GM23338 (cell line): ENCODE measurements at regions not wholly inside any gene's neighbourhood (a gene's known extent, or its start where the extent isn't known, plus 50 kb on each side); places are given as distances from the start of the nearest gene placed in this dataset.

Experiments
- ATAC-seq: fragments of 200-7000 bp; cut with Tn5 transposase; 3 replicates; pipeline ENCODE4 v1.9.1; 2020
- DNase-seq: peaks from one replicate; pipeline ENCODE4 v3.0.0-alpha.2; 2015; ENCODE audit warnings: low spot score
- H2AFZ ChIP-seq: fragments of 200-600 bp; sonication (generic); 2 replicates; pipeline ENCODE4 v1.8.0; 2016; ENCODE audit warnings: antibody characterized with exemption, mild to moderate bottlenecking, moderate library complexity
- H3F3A ChIP-seq: fragments of 200-600 bp; sonication (generic); replicated peaks from 2 replicates; pipeline ENCODE4 v1.8.0; 2017; ENCODE audit warnings: antibody characterized with exemption, mixed run types, low read depth
- H3K27ac ChIP-seq: fragments of 200-600 bp; sonication (generic); 2 replicates; pipeline ENCODE4 v1.6.1; 2016; ENCODE audit warnings: low read depth
- H3K27me3 ChIP-seq: fragments of 200-600 bp; sonication (generic); 2 replicates; pipeline ENCODE4 v1.8.0; 2016; ENCODE audit warnings: mild to moderate bottlenecking, mixed run types, moderate library complexity; ENCODE audit not compliant: insufficient read depth
- H3K36me3 ChIP-seq: fragments of 200-600 bp; sonication (generic); 2 replicates; pipeline ENCODE4 v1.8.0; 2016; ENCODE audit warnings: mild to moderate bottlenecking; ENCODE audit not compliant: insufficient read depth
- H3K4me1 ChIP-seq: fragments of 200-600 bp; sonication (generic); 2 replicates; pipeline ENCODE4 v1.8.0; 2016; ENCODE audit warnings: mild to moderate bottlenecking, moderate library complexity; ENCODE audit not compliant: insufficient read depth
- H3K4me2 ChIP-seq: fragments of 200-600 bp; sonication (generic); 2 replicates; pipeline ENCODE4 v1.7.1; 2017; ENCODE audit warnings: mixed run types
- H3K4me3 ChIP-seq: fragments of 200-600 bp; sonication (generic); 2 replicates; pipeline ENCODE4 v1.6.1; 2016; ENCODE audit warnings: mixed run types
- H3K79me2 ChIP-seq: fragments of 200-600 bp; sonication (generic); replicated peaks from 2 replicates; pipeline ENCODE4 v1.8.0; 2017; ENCODE audit warnings: mild to moderate bottlenecking; ENCODE audit not compliant: insufficient read depth
- H3K9me2 ChIP-seq: fragments of 200-600 bp; sonication (generic); 2 replicates; pipeline ENCODE4 v1.8.0; 2017; ENCODE audit not compliant: insufficient read depth
- H4K20me1 ChIP-seq: fragments of 200-600 bp; sonication (generic); replicated peaks from 2 replicates; pipeline ENCODE4 v1.8.0; 2017; ENCODE audit warnings: mild to moderate bottlenecking; ENCODE audit not compliant: insufficient read depth
- H3K27ac Mint-ChIP-seq: 2 replicates; pipeline ENCODE4 v1.8.0; 2020; ENCODE audit warnings: inconsistent platforms, mild to moderate bottlenecking, moderate library complexity, mixed read lengths
- H3K27me3 Mint-ChIP-seq: 3 replicates; pipeline ENCODE4 v1.8.0; 2022; ENCODE audit warnings: low read depth, mild to moderate bottlenecking, moderate library complexity, mixed read lengths, inconsistent platforms; ENCODE audit not compliant: insufficient read depth, poor library complexity
- H3K36me3 Mint-ChIP-seq: 3 replicates; pipeline ENCODE4 v1.8.0; 2021; ENCODE audit warnings: low read depth, mild to moderate bottlenecking, inconsistent platforms, moderate library complexity, mixed read lengths
- H3K4me1 Mint-ChIP-seq: 3 replicates; pipeline ENCODE4 v1.8.0; 2020; ENCODE audit warnings: mild to moderate bottlenecking, inconsistent platforms, mixed read lengths
- H3K4me3 Mint-ChIP-seq: 3 replicates; pipeline ENCODE4 v1.8.0; 2021; ENCODE audit warnings: moderate library complexity, mild to moderate bottlenecking, inconsistent platforms, mixed read lengths
- H3K9me3 Mint-ChIP-seq: 3 replicates; pipeline ENCODE4 v1.8.0; 2020; ENCODE audit warnings: moderate library complexity, mild to moderate bottlenecking, inconsistent platforms, mixed read lengths
- CREB1 ChIP-seq: fragments of 250-450 bp; sonication (Bioruptor Pico); IDR thresholded peaks from 2 replicates; pipeline ENCODE4 v1.5.0; 2020; ENCODE audit warnings: low read depth, mild to moderate bottlenecking, moderate library complexity
- EZH2 ChIP-seq: fragments of 200-600 bp; sonication (generic); IDR thresholded peaks from one replicate; pipeline ENCODE4 v1.8.0; 2017; ENCODE audit warnings: antibody characterized with exemption, mild to moderate bottlenecking, low read depth; ENCODE audit not compliant: unreplicated experiment
- EZH2phosphoT487 ChIP-seq: fragments of 200-600 bp; sonication (generic); IDR thresholded peaks from one replicate; pipeline ENCODE4 v1.8.1; 2018; ENCODE audit warnings: antibody characterized with exemption; ENCODE audit not compliant: unreplicated experiment
- JUNB ChIP-seq: IDR thresholded peaks from one replicate; pipeline ENCODE4 v1.6.1; 2016; ENCODE audit warnings: antibody characterized with exemption; ENCODE audit not compliant: unreplicated experiment
- NANOG ChIP-seq: IDR thresholded peaks from 2 replicates; pipeline ENCODE4 v1.6.1; 2016; ENCODE audit warnings: antibody characterized with exemption, borderline replicate concordance
- POLR2AphosphoS5 ChIP-seq: IDR thresholded peaks from 2 replicates; pipeline ENCODE4 v1.6.1; 2016; ENCODE audit warnings: antibody characterized with exemption, low read depth
- REST ChIP-seq: IDR thresholded peaks from one replicate; pipeline ENCODE4 v1.6.1; 2018; ENCODE audit warnings: antibody characterized with exemption; ENCODE audit not compliant: unreplicated experiment
- STAT1 ChIP-seq: IDR thresholded peaks from one replicate; pipeline ENCODE4 v1.6.1; 2016; ENCODE audit warnings: antibody characterized with exemption; ENCODE audit not compliant: unreplicated experiment
- ZNF114 ChIP-seq: fragments of 250-450 bp; sonication (Bioruptor Pico); IDR thresholded peaks from 2 replicates; pipeline ENCODE4 v1.5.0; 2020; ENCODE audit warnings: mild to moderate bottlenecking, moderate library complexity
- TF ChIP-seq, protein P1 (sequence below): fragments of 250-450 bp; sonication (Bioruptor Pico); IDR thresholded peaks from 2 replicates; pipeline ENCODE4 v1.5.0; 2020; ENCODE audit warnings: mild to moderate bottlenecking, moderate library complexity
- TF ChIP-seq, protein P2 (sequence below), 2 experiments: fragments of 200-600 bp in 1 of 2; sonication (generic) in 1 of 2; conservative IDR thresholded peaks; 2 replicates each; pipeline versions ENCODE4 v1.5.1 to v1.6.1; 2016 to 2017; ENCODE audit warnings: antibody characterized with exemption in 2 of 2, low read depth in 2 of 2, mild to moderate bottlenecking in 2 of 2, moderate library complexity in 1 of 2
- TF ChIP-seq, protein P3 (sequence below): IDR thresholded peaks from 2 replicates; pipeline ENCODE4 v1.6.1; 2016; ENCODE audit warnings: antibody characterized with exemption

- no peak overlapping the region for H3K4me3 Mint-ChIP-seq
- H4K20me1 ChIP-seq, result no peaks in the 10 kb centered on the region
- H3K27ac Mint-ChIP-seq, result no peak overlapping the region
- no peak overlapping the region for H3K27ac ChIP-seq
- no peak overlapping the region for H3K4me2 ChIP-seq
- H3K27me3 ChIP-seq, result no peaks in the 10 kb centered on the region
- peaks cover 4% of the 10 kb centered on the region for H3K27me3 Mint-ChIP-seq
- no peaks in the 10 kb centered on the region for H3K4me1 ChIP-seq
- H3K9me3 Mint-ChIP-seq, result no peaks in the 10 kb centered on the region; the same call in 2 of the 3 replicates
- DNase-seq, result no peak
- peaks cover 3% of the 10 kb centered on the region; the same call in 1 of the 2 replicates for H3K9me2 ChIP-seq
- no peaks in the 10 kb centered on the region for H3K36me3 Mint-ChIP-seq
- TF ChIP-seq STAT1 (no peak), CREB1 (CRISPR knock-in tag) (no peak), REST (no peak), POLR2AphosphoS5 (no peak), EZH2 (no peak), ZNF114 (CRISPR knock-in tag) (no peak), NANOG (no peak), JUNB (no peak), EZH2phosphoT487 (no peak)
- TF ChIP-seq, protein P1, sequence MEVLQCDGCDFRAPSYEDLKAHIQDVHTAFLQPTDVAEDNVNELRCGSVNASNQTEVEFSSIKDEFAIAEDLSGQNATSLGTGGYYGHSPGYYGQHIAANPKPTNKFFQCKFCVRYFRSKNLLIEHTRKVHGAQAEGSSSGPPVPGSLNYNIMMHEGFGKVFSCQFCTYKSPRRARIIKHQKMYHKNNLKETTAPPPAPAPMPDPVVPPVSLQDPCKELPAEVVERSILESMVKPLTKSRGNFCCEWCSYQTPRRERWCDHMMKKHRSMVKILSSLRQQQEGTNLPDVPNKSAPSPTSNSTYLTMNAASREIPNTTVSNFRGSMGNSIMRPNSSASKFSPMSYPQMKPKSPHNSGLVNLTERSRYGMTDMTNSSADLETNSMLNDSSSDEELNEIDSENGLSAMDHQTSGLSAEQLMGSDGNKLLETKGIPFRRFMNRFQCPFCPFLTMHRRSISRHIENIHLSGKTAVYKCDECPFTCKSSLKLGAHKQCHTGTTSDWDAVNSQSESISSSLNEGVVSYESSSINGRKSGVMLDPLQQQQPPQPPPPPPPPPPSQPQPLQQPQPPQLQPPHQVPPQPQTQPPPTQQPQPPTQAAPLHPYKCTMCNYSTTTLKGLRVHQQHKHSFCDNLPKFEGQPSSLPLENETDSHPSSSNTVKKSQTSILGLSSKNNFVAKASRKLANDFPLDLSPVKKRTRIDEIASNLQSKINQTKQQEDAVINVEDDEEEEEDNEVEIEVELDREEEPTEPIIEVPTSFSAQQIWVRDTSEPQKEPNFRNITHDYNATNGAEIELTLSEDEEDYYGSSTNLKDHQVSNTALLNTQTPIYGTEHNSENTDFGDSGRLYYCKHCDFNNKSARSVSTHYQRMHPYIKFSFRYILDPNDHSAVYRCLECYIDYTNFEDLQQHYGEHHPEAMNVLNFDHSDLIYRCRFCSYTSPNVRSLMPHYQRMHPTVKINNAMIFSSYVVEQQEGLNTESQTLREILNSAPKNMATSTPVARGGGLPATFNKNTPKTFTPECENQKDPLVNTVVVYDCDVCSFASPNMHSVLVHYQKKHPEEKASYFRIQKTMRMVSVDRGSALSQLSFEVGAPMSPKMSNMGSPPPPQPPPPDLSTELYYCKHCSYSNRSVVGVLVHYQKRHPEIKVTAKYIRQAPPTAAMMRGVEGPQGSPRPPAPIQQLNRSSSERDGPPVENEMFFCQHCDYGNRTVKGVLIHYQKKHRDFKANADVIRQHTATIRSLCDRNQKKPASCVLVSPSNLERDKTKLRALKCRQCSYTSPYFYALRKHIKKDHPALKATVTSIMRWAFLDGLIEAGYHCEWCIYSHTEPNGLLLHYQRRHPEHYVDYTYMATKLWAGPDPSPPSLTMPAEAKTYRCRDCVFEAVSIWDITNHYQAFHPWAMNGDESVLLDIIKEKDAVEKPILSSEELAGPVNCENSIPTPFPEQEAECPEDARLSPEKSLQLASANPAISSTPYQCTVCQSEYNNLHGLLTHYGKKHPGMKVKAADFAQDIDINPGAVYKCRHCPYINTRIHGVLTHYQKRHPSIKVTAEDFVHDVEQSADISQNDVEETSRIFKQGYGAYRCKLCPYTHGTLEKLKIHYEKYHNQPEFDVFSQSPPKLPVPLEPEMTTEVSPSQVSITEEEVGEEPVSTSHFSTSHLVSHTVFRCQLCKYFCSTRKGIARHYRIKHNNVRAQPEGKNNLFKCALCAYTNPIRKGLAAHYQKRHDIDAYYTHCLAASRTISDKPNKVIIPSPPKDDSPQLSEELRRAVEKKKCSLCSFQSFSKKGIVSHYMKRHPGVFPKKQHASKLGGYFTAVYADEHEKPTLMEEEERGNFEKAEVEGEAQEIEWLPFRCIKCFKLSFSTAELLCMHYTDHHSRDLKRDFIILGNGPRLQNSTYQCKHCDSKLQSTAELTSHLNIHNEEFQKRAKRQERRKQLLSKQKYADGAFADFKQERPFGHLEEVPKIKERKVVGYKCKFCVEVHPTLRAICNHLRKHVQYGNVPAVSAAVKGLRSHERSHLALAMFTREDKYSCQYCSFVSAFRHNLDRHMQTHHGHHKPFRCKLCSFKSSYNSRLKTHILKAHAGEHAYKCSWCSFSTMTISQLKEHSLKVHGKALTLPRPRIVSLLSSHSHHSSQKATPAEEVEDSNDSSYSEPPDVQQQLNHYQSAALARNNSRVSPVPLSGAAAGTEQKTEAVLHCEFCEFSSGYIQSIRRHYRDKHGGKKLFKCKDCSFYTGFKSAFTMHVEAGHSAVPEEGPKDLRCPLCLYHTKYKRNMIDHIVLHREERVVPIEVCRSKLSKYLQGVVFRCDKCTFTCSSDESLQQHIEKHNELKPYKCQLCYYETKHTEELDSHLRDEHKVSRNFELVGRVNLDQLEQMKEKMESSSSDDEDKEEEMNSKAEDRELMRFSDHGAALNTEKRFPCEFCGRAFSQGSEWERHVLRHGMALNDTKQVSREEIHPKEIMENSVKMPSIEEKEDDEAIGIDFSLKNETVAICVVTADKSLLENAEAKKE (CRISPR knock-in tag), result no peak
- TF ChIP-seq, protein P2, sequence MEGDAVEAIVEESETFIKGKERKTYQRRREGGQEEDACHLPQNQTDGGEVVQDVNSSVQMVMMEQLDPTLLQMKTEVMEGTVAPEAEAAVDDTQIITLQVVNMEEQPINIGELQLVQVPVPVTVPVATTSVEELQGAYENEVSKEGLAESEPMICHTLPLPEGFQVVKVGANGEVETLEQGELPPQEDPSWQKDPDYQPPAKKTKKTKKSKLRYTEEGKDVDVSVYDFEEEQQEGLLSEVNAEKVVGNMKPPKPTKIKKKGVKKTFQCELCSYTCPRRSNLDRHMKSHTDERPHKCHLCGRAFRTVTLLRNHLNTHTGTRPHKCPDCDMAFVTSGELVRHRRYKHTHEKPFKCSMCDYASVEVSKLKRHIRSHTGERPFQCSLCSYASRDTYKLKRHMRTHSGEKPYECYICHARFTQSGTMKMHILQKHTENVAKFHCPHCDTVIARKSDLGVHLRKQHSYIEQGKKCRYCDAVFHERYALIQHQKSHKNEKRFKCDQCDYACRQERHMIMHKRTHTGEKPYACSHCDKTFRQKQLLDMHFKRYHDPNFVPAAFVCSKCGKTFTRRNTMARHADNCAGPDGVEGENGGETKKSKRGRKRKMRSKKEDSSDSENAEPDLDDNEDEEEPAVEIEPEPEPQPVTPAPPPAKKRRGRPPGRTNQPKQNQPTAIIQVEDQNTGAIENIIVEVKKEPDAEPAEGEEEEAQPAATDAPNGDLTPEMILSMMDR (conservative IDR thresholded peaks at IDR 0.05; ENCODE audit: low read depth in 2 of 2), result no peak
- TF ChIP-seq, protein P3, sequence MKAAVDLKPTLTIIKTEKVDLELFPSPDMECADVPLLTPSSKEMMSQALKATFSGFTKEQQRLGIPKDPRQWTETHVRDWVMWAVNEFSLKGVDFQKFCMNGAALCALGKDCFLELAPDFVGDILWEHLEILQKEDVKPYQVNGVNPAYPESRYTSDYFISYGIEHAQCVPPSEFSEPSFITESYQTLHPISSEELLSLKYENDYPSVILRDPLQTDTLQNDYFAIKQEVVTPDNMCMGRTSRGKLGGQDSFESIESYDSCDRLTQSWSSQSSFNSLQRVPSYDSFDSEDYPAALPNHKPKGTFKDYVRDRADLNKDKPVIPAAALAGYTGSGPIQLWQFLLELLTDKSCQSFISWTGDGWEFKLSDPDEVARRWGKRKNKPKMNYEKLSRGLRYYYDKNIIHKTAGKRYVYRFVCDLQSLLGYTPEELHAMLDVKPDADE, result no peak
- H3K36me3 ChIP-seq, result no peaks in the 10 kb centered on the region
- H3K79me2 ChIP-seq, result no peaks in the 10 kb centered on the region
- no peak overlapping the region for H2AFZ ChIP-seq
- ATAC-seq, result no peak
- no peak overlapping the region for H3K4me3 ChIP-seq
- no peaks in the 10 kb centered on the region for H3K4me1 Mint-ChIP-seq
- H3F3A ChIP-seq, result no peaks in the 10 kb centered on the region
Measured at GRCh38 chr6:163998496-163998895, 584.0 kb downstream of the QKI start.
